Psoas muscle (tissue), 7 donors: ENCODE measurements at regions not wholly inside any gene's neighbourhood (a gene's known extent, or its start where the extent isn't known, plus 50 kb on each side); places are given as distances from the start of the nearest gene placed in this dataset.

ENCODE experiments used
- ATAC-seq, 4 donors: fragments of 200-7000 bp; cut with Tn5 transposase; one replicate each; pipeline ENCODE4 v1.9.1; 2020; ENCODE audit warnings: moderate library complexity in 3 of 4, mild to moderate bottlenecking in 2 of 4
- DNase-seq, 2 donors: peaks; one replicate each; pipeline ENCODE4 v3.0.0-alpha.2; 2020
- H3K27ac ChIP-seq: fragments of 200-600 bp; one replicate; pipeline ENCODE4 v1.8.0; 2022
- H3K27me3 ChIP-seq, 3 donors: fragments of 200-600 bp in 1 of 3; one replicate each; pipeline versions ENCODE4 v1.6.1 to v1.8.0; 2013 to 2022; ENCODE audit warnings: low read length in 2 of 3, mild to moderate bottlenecking in 2 of 3, moderate library complexity in 1 of 3; ENCODE audit not compliant: insufficient read depth in 3 of 3
- H3K36me3 ChIP-seq, 2 donors: fragments of 200-600 bp in 1 of 2; one replicate each; pipeline versions ENCODE4 v1.6.1 to v1.8.0; 2013 to 2022; ENCODE audit warnings: low read depth in 1 of 2, mild to moderate bottlenecking in 1 of 2, moderate library complexity in 1 of 2; ENCODE audit not compliant: insufficient read depth in 1 of 2
- H3K4me1 ChIP-seq: fragments of 200-600 bp; one replicate; pipeline ENCODE4 v1.8.0; 2022
- H3K4me3 ChIP-seq: fragments of 200-600 bp; one replicate; pipeline ENCODE4 v1.8.0; 2022; ENCODE audit warnings: mild to moderate bottlenecking
- H3K9me3 ChIP-seq: fragments of 200-600 bp; one replicate; pipeline ENCODE4 v1.8.0; 2022
- WGBS, 3 donors: extraction: QIAGEN DNeasy Blood & Tissue Kit; methylation state at CpG; one replicate each; pipeline versions ENCODE4 v1.1.6 to v1.1.7; 2013; 5-methylcytosine and 5-hydroxymethylcytosine counted together
- intact Hi-C, 2 donors: fragments of 100-400 bp; cut with DNase I; formaldehyde crosslinking; loops; one replicate each; pipeline versions ENCODE4 v1.11.0 to v1.14.2; 2022
- TF ChIP-seq, protein P1 (sequence below): fragments of 200-600 bp; IDR thresholded peaks from one replicate; pipeline ENCODE4 v1.8.0; 2022; ENCODE audit warnings: antibody characterized with exemption
- donor health status: healthy with polysubstance abuse.
- donor health status: DM: no; HTN: no; CAD: no; lungs with moderate emphysema.
- donor health status: Bipolar disorder and iron deficiency.
- donor health status: healthy.
- donor health status: DM: yes; HTN: yes; CAD: no.
- donor health status: DM: no; HTN: no; CAD: no.
- donor health status: DM: yes; HTN: yes; CAD: no.

- TF ChIP-seq, protein P1, sequence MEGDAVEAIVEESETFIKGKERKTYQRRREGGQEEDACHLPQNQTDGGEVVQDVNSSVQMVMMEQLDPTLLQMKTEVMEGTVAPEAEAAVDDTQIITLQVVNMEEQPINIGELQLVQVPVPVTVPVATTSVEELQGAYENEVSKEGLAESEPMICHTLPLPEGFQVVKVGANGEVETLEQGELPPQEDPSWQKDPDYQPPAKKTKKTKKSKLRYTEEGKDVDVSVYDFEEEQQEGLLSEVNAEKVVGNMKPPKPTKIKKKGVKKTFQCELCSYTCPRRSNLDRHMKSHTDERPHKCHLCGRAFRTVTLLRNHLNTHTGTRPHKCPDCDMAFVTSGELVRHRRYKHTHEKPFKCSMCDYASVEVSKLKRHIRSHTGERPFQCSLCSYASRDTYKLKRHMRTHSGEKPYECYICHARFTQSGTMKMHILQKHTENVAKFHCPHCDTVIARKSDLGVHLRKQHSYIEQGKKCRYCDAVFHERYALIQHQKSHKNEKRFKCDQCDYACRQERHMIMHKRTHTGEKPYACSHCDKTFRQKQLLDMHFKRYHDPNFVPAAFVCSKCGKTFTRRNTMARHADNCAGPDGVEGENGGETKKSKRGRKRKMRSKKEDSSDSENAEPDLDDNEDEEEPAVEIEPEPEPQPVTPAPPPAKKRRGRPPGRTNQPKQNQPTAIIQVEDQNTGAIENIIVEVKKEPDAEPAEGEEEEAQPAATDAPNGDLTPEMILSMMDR = no peak
- DNase-seq = no peak
- WGBS, 3 donors = 77 to 88% (median 85%) methylated on average over 2 of the region's 2 CpGs
- H3K4me1 ChIP-seq = no peaks in the 10 kb centered on the region
- intact Hi-C loops = no loop called here
- no peaks in the 10 kb centered on the region for H3K9me3 ChIP-seq
- no peaks in the 10 kb centered on the region for H3K27me3 ChIP-seq
- no peak for ATAC-seq
- H3K36me3 ChIP-seq = no peaks in the 10 kb centered on the region
- H3K27ac ChIP-seq = no peak overlapping the region
- no peak overlapping the region for H3K4me3 ChIP-seq
These were observed 535.1 kb downstream of the TMX3 start for GRCh38 chr18:68179811-68180210.

DNA sequence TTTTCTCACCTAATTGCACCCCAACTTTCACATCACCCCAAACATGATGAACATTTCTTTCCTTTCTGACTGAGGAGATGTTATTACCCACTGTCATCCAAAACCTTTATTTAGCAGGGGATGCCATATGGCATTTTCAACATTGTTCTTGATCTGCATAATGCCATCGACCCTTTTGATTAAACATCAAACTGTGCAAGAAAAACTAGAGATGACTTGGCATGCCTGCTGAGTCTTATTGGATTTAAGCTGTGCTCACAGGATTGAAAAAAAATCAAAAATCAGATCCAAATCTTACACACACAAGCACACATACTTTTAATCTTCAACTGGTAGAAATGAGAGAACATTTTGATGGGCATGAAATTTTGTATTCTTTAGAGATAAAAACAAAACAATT, 536.0 kb downstream of the TMX3 start:
- 23 to 39% (median 25%) methylated on average over 1 of the region's 1 CpG for WGBS, 3 donors
- intact Hi-C loops = no loop called here
- ATAC-seq (no peak), DNase-seq (no peak)
- TF ChIP-seq, protein P1 = no peak
- Histone ChIP-seq H3K4me3 (no peak overlapping the region), H3K27ac (no peak overlapping the region), H3K9me3 (no peaks in the 10 kb centered on the region), H3K27me3 (no peaks in the 10 kb centered on the region), H3K36me3 (no peaks in the 10 kb centered on the region), H3K4me1 (no peaks in the 10 kb centered on the region)

- ATAC-seq (no peak), DNase-seq (no peak)
- 55 to 60% (median 55%) methylated on average over 6 of the region's 6 CpGs for WGBS, 3 donors
- Histone ChIP-seq H3K27ac (no peak overlapping the region), H3K27me3 (no peaks in the 10 kb centered on the region), H3K36me3 (no peaks in the 10 kb centered on the region), H3K4me3 (no peak overlapping the region), H3K9me3 (no peaks in the 10 kb centered on the region), H3K4me1 (no peaks in the 10 kb centered on the region)
- TF ChIP-seq, protein P1 = no peak
- intact Hi-C loops = no loop called here
These were observed 536.9 kb downstream of the TMX3 start for GRCh38 chr18:68177807-68178702.

GRCh38 chr18:68176901-68177300, 538.0 kb downstream of the TMX3 start:
- ATAC-seq = no peak
- intact Hi-C loops = no loop called here
- DNase-seq = no peak

More at GRCh38 chr18:68176901-68177300, 538.0 kb downstream of the TMX3 start:
- TF ChIP-seq, protein P1 = no peak
- H3K4me3 ChIP-seq = no peak overlapping the region
- H3K9me3 ChIP-seq = no peaks in the 10 kb centered on the region
- no peak overlapping the region for H3K27ac ChIP-seq
- no peaks in the 10 kb centered on the region for H3K27me3 ChIP-seq
- no peaks in the 10 kb centered on the region for H3K4me1 ChIP-seq
- H3K36me3 ChIP-seq = no peaks in the 10 kb centered on the region
